Esophagus muscularis mucosa (tissue), 4 donors: ENCODE measurements at regions not wholly inside any gene's neighbourhood (a gene's known extent, or its start where the extent isn't known, plus 50 kb on each side); places are given as distances from the start of the nearest gene placed in this dataset.

Source experiments
- DNase-seq: peaks from one replicate; pipeline ENCODE4 v3.0.0-alpha.2; 2017; ENCODE audit errors: extremely low spot score
- H3K27ac ChIP-seq, 4 donors: fragments of 200-600 bp; sonication (generic); replicated peaks in 1 of 4; 1 replicate in 3 of 4; 2 replicates in 1 of 4; pipeline ENCODE4 v1.5.1; 2016 to 2019; ENCODE audit warnings: mild to moderate bottlenecking in 1 of 4
- H3K27me3 ChIP-seq, 4 donors: fragments of 200-600 bp; sonication (generic); one replicate each; pipeline versions ENCODE4 v1.5.1 to v1.6.0; 2016 to 2019
- H3K36me3 ChIP-seq, 4 donors: fragments of 200-600 bp; sonication (generic); one replicate each; pipeline ENCODE4 v1.5.1; 2016 to 2019
- H3K4me1 ChIP-seq, 4 donors: fragments of 200-600 bp; sonication (generic); one replicate each; pipeline ENCODE4 v1.5.1; 2016 to 2019
- H3K4me3 ChIP-seq, 4 donors: fragments of 200-600 bp; sonication (generic); 1 replicate in 2 of 4; 2 replicates in 2 of 4; pipeline ENCODE4 v1.5.1; 2016 to 2019; ENCODE audit warnings: mild to moderate bottlenecking in 4 of 4, moderate library complexity in 1 of 4
- H3K9me3 ChIP-seq, 4 donors: fragments of 200-600 bp; sonication (generic); 1 replicate in 3 of 4; 2 replicates in 1 of 4; pipeline ENCODE4 v1.5.1; 2016 to 2019
- CTCF ChIP-seq, 3 experiments: fragments of 200-600 bp in 2 of 3; fragments of 450-650 bp in 1 of 3; sonication (generic) in 2 of 3; IDR thresholded peaks; one replicate each; pipeline ENCODE4 v1.5.1; 2017 to 2019; ENCODE audit warnings: antibody characterized with exemption in 3 of 3, mild to moderate bottlenecking in 2 of 3, moderate library complexity in 1 of 3
- EP300 ChIP-seq: sonication (generic); formaldehyde crosslinking; IDR thresholded peaks from one replicate; pipeline ENCODE4 v1.6.1; 2017; ENCODE audit warnings: antibody characterized with exemption
- POLR2A ChIP-seq: fragments of 450-650 bp; IDR thresholded peaks from one replicate; pipeline ENCODE4 v1.6.1; 2017; ENCODE audit warnings: antibody characterized with exemption, moderate library complexity, mild to moderate bottlenecking, low read depth
- POLR2AphosphoS5 ChIP-seq, 2 donors: sonication (generic); formaldehyde crosslinking; IDR thresholded peaks; one replicate each; pipeline ENCODE4 v1.6.1; 2017; ENCODE audit warnings: antibody characterized with exemption in 2 of 2
- WGBS: methylation state at CpG from one replicate; pipeline ENCODE4 v1.1.5; 2018; 5-methylcytosine and 5-hydroxymethylcytosine counted together
- intact Hi-C: fragments of 100-400 bp; cut with DNase I; formaldehyde crosslinking; loops from one replicate; pipeline ENCODE4 v1.15.1; 2023

GRCh38 chr10:111984057-111984456 is 199.5 kb downstream of the GPAM start:
- H3K4me3 ChIP-seq = no peak overlapping the region
- no peak for TF ChIP-seq EP300
- TF ChIP-seq POLR2A = no peak
- no peak for TF ChIP-seq POLR2AphosphoS5 (IDR thresholded peaks at IDR 0.05)
- no peak for TF ChIP-seq CTCF (IDR thresholded peaks at IDR 0.05)
- H3K9me3 ChIP-seq = no peaks in the 10 kb centered on the region
- no peaks in the 10 kb centered on the region for H3K4me1 ChIP-seq
- H3K27ac ChIP-seq = no peak overlapping the region
- intact Hi-C loops = no loop called here
- WGBS = 81% methylated on average over 6 of the region's 6 CpGs
- no peaks in the 10 kb centered on the region for H3K36me3 ChIP-seq
- no peak for DNase-seq
- no peaks in the 10 kb centered on the region for H3K27me3 ChIP-seq

- H3K4me1 ChIP-seq = no peaks in the 10 kb centered on the region
- TF ChIP-seq POLR2AphosphoS5 (IDR thresholded peaks at IDR 0.05) = peak in 1 of 2 donors; percentile 8
- TF ChIP-seq CTCF (IDR thresholded peaks at IDR 0.05) = no peak
- intact Hi-C loops = no loop called here
- H3K4me3 ChIP-seq = no peak overlapping the region
- no peaks in the 10 kb centered on the region for H3K9me3 ChIP-seq
- DNase-seq = no peak
- peaks cover 0 to 3% (median 0%) of the 10 kb centered on the region in 4 donors for H3K27me3 ChIP-seq
- no peaks in the 10 kb centered on the region for H3K36me3 ChIP-seq
- H3K27ac ChIP-seq = peak overlapping the region in 3 of 4 donors; percentile 2 to 37 (median 17)
These were observed 197.5 kb downstream of the GPAM start for GRCh38 chr10:111986079-111986478.

GRCh38 chr10:111988646-111989045 is 194.9 kb downstream of the GPAM start:
- no peak for TF ChIP-seq POLR2AphosphoS5 (IDR thresholded peaks at IDR 0.05)
- TF ChIP-seq EP300 = no peak
- no peak for TF ChIP-seq CTCF (IDR thresholded peaks at IDR 0.05)
- TF ChIP-seq POLR2A = no peak
- Histone ChIP-seq H3K4me3 (no peak overlapping the region), H3K36me3 (no peaks in the 10 kb centered on the region), H3K9me3 (no peaks in the 10 kb centered on the region), H3K27me3 (peaks cover 0 to 3% (median 0%) of the 10 kb centered on the region in 4 donors), H3K4me1 (no peaks in the 10 kb centered on the region), H3K27ac (no peak overlapping the region)
- no peak for DNase-seq
- 73% methylated on average over 14 of the region's 14 CpGs for WGBS
- intact Hi-C loops = no loop called here

- Histone ChIP-seq H3K4me1 (no peaks in the 10 kb centered on the region), H3K9me3 (no peaks in the 10 kb centered on the region), H3K36me3 (no peaks in the 10 kb centered on the region), H3K27me3 (peaks cover 0 to 3% (median 0%) of the 10 kb centered on the region in 4 donors), H3K4me3 (no peak overlapping the region), H3K27ac (no peak overlapping the region)
- 70% methylated on average over 13 of the region's 21 CpGs for WGBS
- intact Hi-C loops = no loop called here
- DNase-seq = no peak
- no peak for TF ChIP-seq CTCF (IDR thresholded peaks at IDR 0.05)
- TF ChIP-seq POLR2AphosphoS5 (IDR thresholded peaks at IDR 0.05) = no peak
- TF ChIP-seq POLR2A = no peak
- no peak for TF ChIP-seq EP300
These were observed 194.2 kb downstream of the GPAM start for GRCh38 chr10:111989136-111989911.

GRCh38 chr10:111990734-111991133 is 192.8 kb downstream of the GPAM start:
- Histone ChIP-seq H3K4me1 (no peaks in the 10 kb centered on the region), H3K27ac (no peak overlapping the region), H3K36me3 (no peaks in the 10 kb centered on the region), H3K27me3 (peaks cover 0 to 3% (median 0%) of the 10 kb centered on the region in 4 donors), H3K4me3 (no peak overlapping the region), H3K9me3 (peaks cover 0 to 9% (median 3%) of the 10 kb centered on the region in 4 donors)
- TF ChIP-seq POLR2A (no peak), EP300 (no peak), CTCF (IDR thresholded peaks at IDR 0.05) (peak in 1 of 3 experiments; percentile 6), POLR2AphosphoS5 (IDR thresholded peaks at IDR 0.05) (no peak)
- intact Hi-C loops = no loop called here
- DNase-seq = no peak
- WGBS = 75% methylated on average over 3 of the region's 3 CpGs
